Left lung (tissue), 4 donors: ENCODE measurements at regions not wholly inside any gene's neighbourhood (a gene's known extent, or its start where the extent isn't known, plus 50 kb on each side); places are given as distances from the start of the nearest gene placed in this dataset.
"Not testable (repeated sequence)": the region's sequence is repeated elsewhere in the genome, so short reads cannot be mapped to it uniquely, and the experiment has no call there.

Source experiments
- ATAC-seq: fragments of 200-7000 bp; cut with Tn5 transposase; one replicate; pipeline ENCODE4 v1.9.1; 2020; ENCODE audit warnings: moderate library complexity
- DNase-seq, 4 donors: peaks; one replicate each; pipeline ENCODE4 v3.0.0-alpha.2; 2013 to 2020
- H3K27ac ChIP-seq, 2 donors: fragments of 200-600 bp; sonication (generic) in 1 of 2; one replicate each; pipeline versions ENCODE4 v1.5.0 to v1.8.0; 2020 to 2021
- H3K27me3 ChIP-seq, 2 donors: fragments of 200-600 bp; sonication (generic) in 1 of 2; one replicate each; pipeline versions ENCODE4 v1.5.0 to v1.8.0; 2020 to 2021
- H3K36me3 ChIP-seq, 2 donors: fragments of 200-600 bp; sonication (generic) in 1 of 2; one replicate each; pipeline versions ENCODE4 v1.5.0 to v1.8.0; 2020 to 2021
- H3K4me1 ChIP-seq, 2 donors: fragments of 200-600 bp; one replicate each; pipeline ENCODE4 v1.8.0; 2021
- H3K4me3 ChIP-seq, 2 donors: fragments of 200-600 bp; sonication (generic) in 1 of 2; one replicate each; pipeline versions ENCODE4 v1.5.0 to v1.8.0; 2020 to 2021; ENCODE audit warnings: mild to moderate bottlenecking in 1 of 2
- H3K9me3 ChIP-seq, 2 donors: fragments of 200-600 bp; sonication (generic) in 1 of 2; one replicate each; pipeline versions ENCODE4 v1.5.0 to v1.8.0; 2020 to 2021
- CTCF ChIP-seq, 2 donors: fragments of 200-600 bp; sonication (generic) in 1 of 2; IDR thresholded peaks; one replicate each; pipeline versions ENCODE4 v1.5.0 to v1.8.0; 2021; ENCODE audit warnings: antibody characterized with exemption in 2 of 2
- intact Hi-C, 2 donors: fragments of 100-400 bp; cut with DNase I; formaldehyde crosslinking; loops; one replicate each; pipeline versions ENCODE4 v1.11.2 to v1.14.2; 2022
- donor health status: DM: no; HTN: yes; CAD: no.
- donor health status: DM: no; HTN: no; CAD: no.

- H3K4me3 ChIP-seq, result no peak overlapping the region
- intact Hi-C loops, result no loop called here
- H3K27me3 ChIP-seq, result no peaks in the 10 kb centered on the region
- H3K27ac ChIP-seq, result no peak overlapping the region
- no peaks in the 10 kb centered on the region for H3K9me3 ChIP-seq
- DNase-seq (no peak), ATAC-seq (no peak)
- H3K36me3 ChIP-seq, result no peaks in the 10 kb centered on the region
- TF ChIP-seq CTCF (IDR thresholded peaks at IDR 0.05), result no peak
- H3K4me1 ChIP-seq, result no peaks in the 10 kb centered on the region
These were observed 114.3 kb downstream of the FAM50B start for GRCh38 chr6:3963426-3963825.

GRCh38 chr6:3965071-3965718 lies 113.7 kb downstream of the FAM217A start:
- no peak for TF ChIP-seq CTCF (IDR thresholded peaks at IDR 0.05)

GRCh38 chr6:3966426-3966825 lies 112.5 kb downstream of the FAM217A start:
- ATAC-seq (no peak), DNase-seq (no peak)
- Histone ChIP-seq H3K36me3 (no peaks in the 10 kb centered on the region), H3K4me1 (no peaks in the 10 kb centered on the region), H3K9me3 (no peaks in the 10 kb centered on the region), H3K27ac (no peak overlapping the region), H3K4me3 (no peak overlapping the region), H3K27me3 (no peaks in the 10 kb centered on the region)
- intact Hi-C loops, result no loop called here
- no peak for TF ChIP-seq CTCF (IDR thresholded peaks at IDR 0.05)

More at GRCh38 chr6:3965071-3965718, 113.7 kb downstream of the FAM217A start:
- intact Hi-C loops, result no loop called here
- H3K36me3 ChIP-seq, result no peaks in the 10 kb centered on the region
- no peak overlapping the region for H3K27ac ChIP-seq
- no peaks in the 10 kb centered on the region for H3K9me3 ChIP-seq
- no peaks in the 10 kb centered on the region for H3K27me3 ChIP-seq
- ATAC-seq (no peak), DNase-seq (no peak)
- no peak overlapping the region for H3K4me3 ChIP-seq
- no peaks in the 10 kb centered on the region for H3K4me1 ChIP-seq

GRCh38 chr6:3970097-3970496 lies 108.8 kb downstream of the FAM217A start:
- DNase-seq (no peak), ATAC-seq (no peak)
- intact Hi-C loops, result no loop called here
- no peak for TF ChIP-seq CTCF (IDR thresholded peaks at IDR 0.05)
- Histone ChIP-seq H3K36me3 (no peaks in the 10 kb centered on the region), H3K4me1 (no peaks in the 10 kb centered on the region), H3K9me3 (no peaks in the 10 kb centered on the region), H3K4me3 (no peak overlapping the region), H3K27ac (no peak overlapping the region), H3K27me3 (no peaks in the 10 kb centered on the region)

- H3K27me3 ChIP-seq, H3K4me3 ChIP-seq, H3K9me3 ChIP-seq, H3K27ac ChIP-seq, H3K4me1 ChIP-seq, DNase-seq, intact Hi-C loops, ATAC-seq, H3K36me3 ChIP-seq: not testable (repeated sequence)
These were observed 105.8 kb downstream of the FAM217A start for GRCh38 chr6:3973152-3973551.
